ENCODE measurements at regions not wholly inside any gene's neighbourhood (a gene's known extent, or its start where the extent isn't known, plus 50 kb on each side); places are given as distances from the start of the nearest gene placed in this dataset.
"Not testable (repeated sequence)": the region's sequence is repeated elsewhere in the genome, so short reads cannot be mapped to it uniquely, and the experiment has no call there.

GRCh38 chr21:17372200-17372599, 140.6 kb upstream of the CXADR start:
- intact Hi-C loops (cut with micrococcal nuclease) = no loop called here
- no peak for DNase-seq
- Mint-ChIP-seq H3K4me3 (no peak overlapping the region), H3K27me3 (ENCODE audit: low read depth) (peaks cover 37% of the 10 kb centered on the region), H3K36me3 (ENCODE audit: low read depth) (no peaks in the 10 kb centered on the region), H3K4me1 (ENCODE audit: low read depth) (peaks cover 2% of the 10 kb centered on the region), H3K9me3 (no peaks in the 10 kb centered on the region), H3K27ac (no peak overlapping the region)
- CTCF ChIA-PET = no interaction called here

DNA sequence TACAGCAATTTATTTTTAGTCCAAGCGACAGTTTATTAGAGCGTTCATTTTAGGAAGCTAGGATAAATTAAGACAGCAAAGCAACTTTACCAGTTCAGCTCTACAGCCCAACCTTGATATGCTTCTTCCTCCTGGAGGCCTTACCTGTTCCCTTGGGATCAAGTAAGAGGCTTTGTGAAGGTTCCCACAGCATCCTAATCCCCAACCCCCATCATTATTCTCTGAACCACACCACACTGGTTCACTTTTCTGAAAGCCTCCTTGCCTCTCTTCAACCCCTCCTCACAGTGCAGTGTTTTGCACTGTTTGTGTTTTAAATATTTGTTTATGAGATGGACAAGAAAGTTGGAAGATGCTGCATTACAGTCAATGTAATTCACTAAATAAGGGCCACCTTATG, 126.3 kb upstream of the CXADR start:
- H3K36me3 Mint-ChIP-seq (ENCODE audit: low read depth) = no peaks in the 10 kb centered on the region
- no peak for DNase-seq

GRCh38 chr21:17387030-17387617, 125.7 kb upstream of the CXADR start:
- intact Hi-C loops (cut with micrococcal nuclease) = loop anchor here (1.0 to 10.0 kb wide), 5 partner anchors 126 to 538 kb away; partner anchors contain the start of gene CXADR
- CTCF ChIA-PET = interaction anchor here (0.5 to 3.1 kb wide), 25 partner anchors 8 to 1172 kb away, joined by 3 to 75 read pairs (median 5); no protein-coding TSS in a partner anchor
- H3K9me3 Mint-ChIP-seq = peaks cover 4% of the 10 kb centered on the region
- peak; percentile 61 for DNase-seq
- no peak overlapping the region for H3K4me3 Mint-ChIP-seq
- H3K4me1 Mint-ChIP-seq (ENCODE audit: low read depth) = no peaks in the 10 kb centered on the region
- peaks cover 10% of the 10 kb centered on the region for H3K27me3 Mint-ChIP-seq (ENCODE audit: low read depth)
- H3K36me3 Mint-ChIP-seq (ENCODE audit: low read depth) = no peaks in the 10 kb centered on the region
- no peak overlapping the region for H3K27ac Mint-ChIP-seq

More for the DNA sequence above, 126.3 kb upstream of the CXADR start:
- intact Hi-C loops (cut with micrococcal nuclease) = loop anchor here (2.0 to 10.0 kb wide), 3 partner anchors 126 to 291 kb away; partner anchors contain the start of gene CXADR
- H3K4me1 Mint-ChIP-seq (ENCODE audit: low read depth) = no peaks in the 10 kb centered on the region
- H3K4me3 Mint-ChIP-seq = no peak overlapping the region
- CTCF ChIA-PET = interaction anchor here (0.5 to 3.1 kb wide), 22 partner anchors 9 to 342 kb away, joined by 3 to 75 read pairs (median 4); no protein-coding TSS in a partner anchor
- H3K27me3 Mint-ChIP-seq (ENCODE audit: low read depth) = peaks cover 10% of the 10 kb centered on the region
- H3K27ac Mint-ChIP-seq = no peak overlapping the region
- peaks cover 6% of the 10 kb centered on the region for H3K9me3 Mint-ChIP-seq

DNA sequence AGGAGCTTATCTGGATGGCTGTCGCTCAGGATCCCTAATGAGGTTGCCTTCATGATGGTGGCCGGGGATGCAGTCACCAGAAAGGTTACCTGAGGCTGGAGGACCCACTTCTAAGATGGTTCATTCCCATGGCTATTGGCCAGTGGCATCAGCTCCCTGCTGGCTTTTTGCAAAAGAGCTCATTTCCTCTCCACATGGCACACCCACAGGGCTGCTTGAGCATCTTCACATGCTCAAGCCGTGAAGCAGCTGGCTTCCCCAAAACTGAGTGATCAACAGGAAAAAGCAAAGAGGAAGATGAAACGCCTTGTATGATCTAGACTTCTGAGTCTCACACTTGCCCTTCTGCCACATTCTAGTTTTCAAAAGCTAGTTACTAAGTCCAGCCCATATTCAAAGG, 124.6 kb upstream of the CXADR start:
- Mint-ChIP-seq H3K27me3 (ENCODE audit: low read depth) (peaks cover 6% of the 10 kb centered on the region), H3K36me3 (ENCODE audit: low read depth) (no peaks in the 10 kb centered on the region), H3K27ac (no peak overlapping the region), H3K4me1 (ENCODE audit: low read depth) (no peaks in the 10 kb centered on the region), H3K4me3 (no peak overlapping the region), H3K9me3 (no peaks in the 10 kb centered on the region)
- DNase-seq = no peak
- CTCF ChIA-PET = interaction anchor here (0.6 to 3.1 kb wide), 10 partner anchors 13 to 1173 kb away, joined by 3 to 75 read pairs (median 4); no protein-coding TSS in a partner anchor
- intact Hi-C loops (cut with micrococcal nuclease) = loop anchor here (5.0 to 10.0 kb wide), 2 partner anchors 167 to 289 kb away; no protein-coding TSS in a partner anchor

GRCh38 chr21:17389311-17389710, 123.5 kb upstream of the CXADR start:
- intact Hi-C loops (cut with micrococcal nuclease) = loop anchor here (5.0 to 10.0 kb wide), 2 partner anchors 165 to 288 kb away; no protein-coding TSS in a partner anchor
- H3K36me3 Mint-ChIP-seq (ENCODE audit: low read depth) = no peaks in the 10 kb centered on the region
- no peak overlapping the region for H3K27ac Mint-ChIP-seq
- no peak overlapping the region for H3K4me3 Mint-ChIP-seq
- H3K27me3 Mint-ChIP-seq (ENCODE audit: low read depth) = peaks cover 4% of the 10 kb centered on the region
- CTCF ChIA-PET = interaction anchor here (1.7 kb wide), 1 partner anchor 165 kb away, joined by 9 read pairs; no protein-coding TSS in a partner anchor
- no peaks in the 10 kb centered on the region for H3K4me1 Mint-ChIP-seq (ENCODE audit: low read depth)
- no peaks in the 10 kb centered on the region for H3K9me3 Mint-ChIP-seq
- no peak for DNase-seq

- no peak overlapping the region for H3K27ac Mint-ChIP-seq
- H3K9me3 Mint-ChIP-seq = no peaks in the 10 kb centered on the region
- intact Hi-C loops (cut with micrococcal nuclease) = no loop called here
- no peaks in the 10 kb centered on the region for H3K4me1 Mint-ChIP-seq (ENCODE audit: low read depth)
- H3K36me3 Mint-ChIP-seq (ENCODE audit: low read depth) = no peaks in the 10 kb centered on the region
- H3K27me3 Mint-ChIP-seq (ENCODE audit: low read depth) = no peaks in the 10 kb centered on the region
- CTCF ChIA-PET = interaction anchor here (0.5 to 0.8 kb wide), 4 partner anchors 120 to 290 kb away, joined by 4 to 5 read pairs (median 4); no protein-coding TSS in a partner anchor
- H3K4me3 Mint-ChIP-seq = no peak overlapping the region
- no peak for DNase-seq
These were observed 122.3 kb upstream of the CXADR start for GRCh38 chr21:17390569-17390968.

DNA sequence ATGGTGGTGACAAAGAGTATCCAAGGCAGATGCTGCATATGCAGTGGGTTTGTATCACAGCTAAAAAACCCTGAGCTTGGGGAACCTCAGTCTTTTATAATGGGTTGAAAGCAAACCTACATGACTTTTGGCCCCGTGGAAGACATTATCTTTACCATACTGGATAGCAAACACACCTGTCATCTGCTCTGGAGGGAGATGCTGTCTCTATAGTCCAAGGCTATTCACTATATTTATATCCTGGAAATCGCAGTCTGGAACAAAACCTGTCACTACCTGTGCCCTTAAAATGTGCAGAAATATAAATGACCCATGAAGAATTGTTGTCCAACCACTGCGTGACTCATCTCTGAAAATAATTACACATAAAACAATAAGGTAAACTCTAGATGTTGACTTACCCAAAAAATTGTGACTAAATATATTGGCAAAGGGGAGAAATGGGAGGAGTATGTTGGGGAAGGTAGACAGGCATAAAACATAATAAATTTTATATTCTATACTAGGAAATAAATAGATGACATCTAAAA, 121.0 kb upstream of the CXADR start:
- Mint-ChIP-seq H3K27ac (no peak overlapping the region), H3K27me3 (ENCODE audit: low read depth) (no peaks in the 10 kb centered on the region), H3K9me3 (no peaks in the 10 kb centered on the region), H3K36me3 (ENCODE audit: low read depth) (no peaks in the 10 kb centered on the region), H3K4me1 (ENCODE audit: low read depth) (no peaks in the 10 kb centered on the region), H3K4me3 (no peak overlapping the region)
- intact Hi-C loops (cut with micrococcal nuclease) = no loop called here
- CTCF ChIA-PET = interaction anchor here (0.9 kb wide), 1 partner anchor 194 kb away, joined by 3 read pairs; no protein-coding TSS in a partner anchor
- DNase-seq = no peak

GRCh38 chr21:17393413-17393812, 119.4 kb upstream of the CXADR start:
- H3K27me3 Mint-ChIP-seq (ENCODE audit: low read depth) = no peaks in the 10 kb centered on the region
- intact Hi-C loops (cut with micrococcal nuclease) = no loop called here
- DNase-seq = no peak
- H3K4me1 Mint-ChIP-seq (ENCODE audit: low read depth) = no peaks in the 10 kb centered on the region
- no peak overlapping the region for H3K27ac Mint-ChIP-seq
- H3K4me3 Mint-ChIP-seq = no peak overlapping the region
- CTCF ChIA-PET = interaction anchor here (0.6 to 1.9 kb wide), 2 partner anchors 80 to 192 kb away, joined by 4 to 8 read pairs; no protein-coding TSS in a partner anchor
- no peaks in the 10 kb centered on the region for H3K36me3 Mint-ChIP-seq (ENCODE audit: low read depth)
- no peaks in the 10 kb centered on the region for H3K9me3 Mint-ChIP-seq

DNA sequence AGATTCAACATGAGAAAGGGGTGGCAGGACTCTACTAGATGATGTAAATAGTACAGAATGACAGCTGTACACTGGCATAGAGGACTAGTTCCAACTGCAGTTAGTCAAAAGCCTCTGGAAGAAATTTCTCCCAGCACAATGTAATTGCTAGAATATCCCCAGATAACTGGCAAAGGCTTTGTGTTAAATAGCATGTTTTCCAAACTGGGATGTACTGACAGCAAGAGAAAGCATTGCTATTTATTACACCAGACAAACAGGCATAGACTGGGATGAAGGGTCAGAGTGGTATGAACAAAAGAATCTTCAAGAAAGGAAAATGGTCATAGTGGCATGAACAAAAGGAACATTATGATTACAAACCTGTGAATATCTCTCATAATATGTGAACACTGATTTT, 115.9 kb upstream of the CXADR start:
- no peaks in the 10 kb centered on the region for H3K4me1 Mint-ChIP-seq (ENCODE audit: low read depth)
- H3K36me3 Mint-ChIP-seq (ENCODE audit: low read depth) = no peaks in the 10 kb centered on the region
- H3K27me3 Mint-ChIP-seq (ENCODE audit: low read depth) = no peaks in the 10 kb centered on the region
- intact Hi-C loops (cut with micrococcal nuclease) = no loop called here
- DNase-seq = no peak
- no peak overlapping the region for H3K27ac Mint-ChIP-seq
- CTCF ChIA-PET = no interaction called here
- no peak overlapping the region for H3K4me3 Mint-ChIP-seq
- H3K9me3 Mint-ChIP-seq = no peaks in the 10 kb centered on the region

DNA sequence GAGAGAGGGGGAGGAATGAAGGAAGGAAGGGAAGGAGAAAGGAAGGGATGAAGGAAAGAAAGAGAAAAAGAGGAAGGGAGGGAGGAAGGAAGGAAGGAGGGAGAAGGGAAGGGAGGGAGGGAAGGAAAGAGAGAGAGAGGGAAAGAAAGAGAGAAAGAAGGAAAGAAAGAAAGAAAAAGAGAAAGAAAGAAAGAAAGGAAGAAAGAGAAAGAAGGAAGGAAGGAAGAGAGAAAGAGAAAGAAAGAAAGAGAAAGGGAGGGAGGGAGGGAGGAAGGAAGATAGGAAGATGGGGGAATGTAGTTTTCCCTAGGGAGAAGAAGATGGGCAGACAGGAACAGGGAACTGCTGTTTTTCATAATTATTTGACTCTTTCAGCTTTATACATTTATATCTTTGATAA, 115.1 kb upstream of the CXADR start:
- H3K27ac Mint-ChIP-seq = no peak overlapping the region
- no peaks in the 10 kb centered on the region for H3K36me3 Mint-ChIP-seq (ENCODE audit: low read depth)
- intact Hi-C loops (cut with micrococcal nuclease) = no loop called here
- H3K9me3 Mint-ChIP-seq = no peaks in the 10 kb centered on the region
- no peaks in the 10 kb centered on the region for H3K27me3 Mint-ChIP-seq (ENCODE audit: low read depth)
- DNase-seq = no peak
- CTCF ChIA-PET = no interaction called here
- no peaks in the 10 kb centered on the region for H3K4me1 Mint-ChIP-seq (ENCODE audit: low read depth)
- no peak overlapping the region for H3K4me3 Mint-ChIP-seq

- H3K4me3 Mint-ChIP-seq; intact Hi-C loops (cut with micrococcal nuclease); DNase-seq; H3K27ac Mint-ChIP-seq; H3K9me3 Mint-ChIP-seq; H3K27me3 Mint-ChIP-seq (ENCODE audit: low read depth); H3K36me3 Mint-ChIP-seq (ENCODE audit: low read depth); H3K4me1 Mint-ChIP-seq (ENCODE audit: low read depth): not testable (repeated sequence)
- CTCF ChIA-PET = interaction anchor here (0.7 kb wide), 1 partner anchor 252 kb away, joined by 3 read pairs; no protein-coding TSS in a partner anchor
These were observed 113.9 kb upstream of the CXADR start for GRCh38 chr21:17398954-17399353.

DNA sequence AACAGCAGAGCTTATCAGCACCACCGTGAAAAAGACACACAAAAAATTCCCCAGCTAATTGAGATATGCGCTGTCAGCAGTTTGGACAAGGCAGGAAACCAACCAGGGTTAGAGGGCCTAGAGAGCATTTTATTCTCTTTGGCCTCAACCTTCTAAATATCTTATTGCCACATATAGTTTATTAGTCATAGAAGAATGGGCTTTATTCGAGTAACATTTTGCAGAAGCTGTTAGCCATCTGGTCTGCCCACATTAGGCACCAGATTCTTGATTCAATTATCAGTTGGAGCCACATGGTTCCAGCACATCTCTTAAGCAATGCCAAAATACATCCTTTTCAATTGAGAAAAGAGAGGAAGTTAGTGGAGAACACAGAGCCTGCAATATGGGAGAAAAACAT, 109.9 kb upstream of the CXADR start:
- CTCF ChIA-PET = no interaction called here
- Mint-ChIP-seq H3K36me3 (ENCODE audit: low read depth) (no peaks in the 10 kb centered on the region), H3K4me3 (no peak overlapping the region), H3K27ac (no peak overlapping the region), H3K4me1 (ENCODE audit: low read depth) (no peaks in the 10 kb centered on the region), H3K27me3 (ENCODE audit: low read depth) (no peaks in the 10 kb centered on the region), H3K9me3 (peaks cover 3% of the 10 kb centered on the region)
- intact Hi-C loops (cut with micrococcal nuclease) = no loop called here
- no peak for DNase-seq

- CTCF ChIA-PET = no interaction called here
- H3K36me3 Mint-ChIP-seq (ENCODE audit: low read depth) = no peaks in the 10 kb centered on the region
- H3K27ac Mint-ChIP-seq = no peak overlapping the region
- H3K27me3 Mint-ChIP-seq (ENCODE audit: low read depth) = no peaks in the 10 kb centered on the region
- no peak for DNase-seq
- intact Hi-C loops (cut with micrococcal nuclease) = no loop called here
- H3K9me3 Mint-ChIP-seq = peaks cover 3% of the 10 kb centered on the region
- no peaks in the 10 kb centered on the region for H3K4me1 Mint-ChIP-seq (ENCODE audit: low read depth)
- no peak overlapping the region for H3K4me3 Mint-ChIP-seq
These were observed 106.6 kb upstream of the CXADR start for GRCh38 chr21:17406202-17406601.
